B cell (primary cell): ENCODE measurements at regions not wholly inside any gene's neighbourhood (a gene's known extent, or its start where the extent isn't known, plus 50 kb on each side); places are given as distances from the start of the nearest gene placed in this dataset.

Experiments
- CTCF ChIP-seq: fragments of 200-600 bp; IDR thresholded peaks from one replicate; pipeline ENCODE4 v1.8.0; 2022; ENCODE audit warnings: antibody characterized with exemption, mild to moderate bottlenecking
- EZH2 ChIP-seq: IDR thresholded peaks from 2 replicates; pipeline ENCODE4 v1.6.1; 2012; ENCODE audit warnings: borderline replicate concordance, low read depth, mild to moderate bottlenecking, moderate library complexity, low read length; ENCODE audit not compliant: insufficient read depth, poor library complexity, severe bottlenecking

- TF ChIP-seq EZH2 (no peak), CTCF (no peak)
Measured at GRCh38 chr5:111598996-111599395, 86.7 kb upstream of the STARD4 start.
